Transverse colon (tissue), 4 donors: ENCODE measurements at regions not wholly inside any gene's neighbourhood (a gene's known extent, or its start where the extent isn't known, plus 50 kb on each side); places are given as distances from the start of the nearest gene placed in this dataset.

Experiments
- DNase-seq: peaks from one replicate; pipeline ENCODE4 v3.0.0-alpha.2; 2019
- H3K27ac ChIP-seq, 4 donors: fragments of 200-600 bp; sonication (generic); 2 replicates each; pipeline ENCODE4 v1.5.1; 2016 to 2018; ENCODE audit warnings: inconsistent platforms in 4 of 4
- H3K27me3 ChIP-seq: fragments of 200-600 bp; sonication (generic); 2 replicates; pipeline ENCODE4 v1.5.1; 2017; ENCODE audit warnings: inconsistent platforms
- H3K36me3 ChIP-seq, 4 donors: fragments of 200-600 bp; sonication (generic); 2 replicates each; pipeline ENCODE4 v1.5.1; 2017 to 2019; ENCODE audit warnings: inconsistent platforms in 4 of 4
- H3K4me1 ChIP-seq, 4 donors: fragments of 200-600 bp; sonication (generic); 2 replicates each; pipeline ENCODE4 v1.5.1; 2017 to 2020; ENCODE audit warnings: inconsistent platforms in 4 of 4
- H3K4me3 ChIP-seq, 4 donors: fragments of 200-600 bp; sonication (generic); 1 replicate in 1 of 4; 2 replicates in 3 of 4; pipeline versions ENCODE4 v1.5.1 to v1.6.1; 2017 to 2019; ENCODE audit warnings: inconsistent platforms in 4 of 4
- H3K9me3 ChIP-seq, 2 donors: fragments of 200-600 bp; sonication (generic); 2 replicates each; pipeline ENCODE4 v1.5.1; 2017 to 2019; ENCODE audit warnings: inconsistent platforms in 2 of 2
- CTCF ChIP-seq, 5 experiments: fragments of 200-600 bp in 3 of 5; fragments of 450-650 bp in 2 of 5; sonication (generic) in 3 of 5; IDR thresholded peaks; 1 replicate in 2 of 5; 2 replicates in 3 of 5; pipeline ENCODE4 v1.5.1; 2016 to 2017; ENCODE audit warnings: antibody characterized with exemption in 5 of 5, inconsistent platforms in 3 of 5, mild to moderate bottlenecking in 2 of 5, moderate library complexity in 1 of 5
- EP300 ChIP-seq: sonication (generic); formaldehyde crosslinking; IDR thresholded peaks from one replicate; pipeline ENCODE4 v1.6.1; 2017; ENCODE audit warnings: antibody characterized with exemption, low read depth
- POLR2A ChIP-seq: fragments of 450-650 bp; IDR thresholded peaks from one replicate; pipeline ENCODE4 v1.6.1; 2016; ENCODE audit warnings: antibody characterized with exemption, mild to moderate bottlenecking, moderate library complexity
- POLR2AphosphoS5 ChIP-seq, 3 donors: sonication (generic); formaldehyde crosslinking; IDR thresholded peaks; one replicate each; pipeline ENCODE4 v1.6.1; 2016; ENCODE audit warnings: antibody characterized with exemption in 3 of 3
- WGBS, 2 donors: methylation state at CpG; one replicate each; pipeline ENCODE4 v1.1.5; 2018; ENCODE audit warnings: low coverage in 1 of 2; 5-methylcytosine and 5-hydroxymethylcytosine counted together
- in situ Hi-C, 4 donors: fragments of 200-750 bp; cut with MboI; loops; one replicate each; pipeline versions ENCODE4 v1.15.0 to v1.15.1; 2017; ENCODE audit warnings: low sequenced_read_pairs in 3 of 4, low pct_ligation_motif_present in 1 of 4, low pct_unique_long_range_greater_than_20kb in 1 of 4
- intact Hi-C: fragments of 100-400 bp; cut with DNase I; formaldehyde crosslinking; loops from one replicate; pipeline ENCODE4 v1.15.1; 2023; ENCODE audit warnings: low total_unique reads

- no peak overlapping the region for H3K4me3 ChIP-seq
- 69 to 79% methylated on average over 1 of the region's 1 CpG for WGBS, 2 donors
- TF ChIP-seq CTCF (IDR thresholded peaks at IDR 0.05) = no peak
- TF ChIP-seq POLR2A = no peak
- TF ChIP-seq POLR2AphosphoS5 (IDR thresholded peaks at IDR 0.05) = no peak
- TF ChIP-seq EP300 = no peak
Observed at GRCh38 chr3:84783281-84783680, 175.5 kb upstream of the CADM2 start.

GRCh38 chr3:84789961-84790360, 168.8 kb upstream of the CADM2 start:
- Histone ChIP-seq H3K36me3 (no peaks in the 10 kb centered on the region), H3K4me3 (no peak overlapping the region), H3K27me3 (no peaks in the 10 kb centered on the region), H3K27ac (no peak overlapping the region), H3K9me3 (no peaks in the 10 kb centered on the region), H3K4me1 (no peaks in the 10 kb centered on the region)
- in situ Hi-C loops (no loop called here), intact Hi-C loops (no loop called here)
- no peak for DNase-seq
- 63 to 88% methylated on average over 1 of the region's 1 CpG for WGBS, 2 donors
- TF ChIP-seq POLR2AphosphoS5 (IDR thresholded peaks at IDR 0.05) (no peak), EP300 (no peak), POLR2A (no peak), CTCF (IDR thresholded peaks at IDR 0.05) (no peak)

More at GRCh38 chr3:84783281-84783680, 175.5 kb upstream of the CADM2 start:
- H3K4me1 ChIP-seq = no peaks in the 10 kb centered on the region
- intact Hi-C loops = no loop called here
- no peak for DNase-seq
- in situ Hi-C loops = no loop called here
- no peaks in the 10 kb centered on the region for H3K27me3 ChIP-seq
- H3K36me3 ChIP-seq = no peaks in the 10 kb centered on the region
- no peak overlapping the region for H3K27ac ChIP-seq
- H3K9me3 ChIP-seq = peaks cover 0 to 8% of the 10 kb centered on the region in 2 donors

GRCh38 chr3:84806958-84807357, 151.8 kb upstream of the CADM2 start:
- Histone ChIP-seq H3K9me3 (no peaks in the 10 kb centered on the region), H3K27ac (no peak overlapping the region), H3K4me3 (no peak overlapping the region), H3K27me3 (no peaks in the 10 kb centered on the region), H3K36me3 (no peaks in the 10 kb centered on the region), H3K4me1 (no peaks in the 10 kb centered on the region)
- DNase-seq = no peak
- WGBS, 2 donors = 51 to 63% methylated on average over 3 of the region's 3 CpGs
- in situ Hi-C loops = no loop called here
- intact Hi-C loops = no loop called here
- TF ChIP-seq EP300 = no peak
- TF ChIP-seq POLR2AphosphoS5 (IDR thresholded peaks at IDR 0.05) = no peak
- TF ChIP-seq POLR2A = no peak
- TF ChIP-seq CTCF (IDR thresholded peaks at IDR 0.05) = no peak

GRCh38 chr3:84820126-84820525, 138.7 kb upstream of the CADM2 start:
- H3K27me3 ChIP-seq = no peaks in the 10 kb centered on the region
- no peak overlapping the region for H3K4me3 ChIP-seq
- no peak for TF ChIP-seq EP300
- TF ChIP-seq CTCF (IDR thresholded peaks at IDR 0.05) = no peak
- no peak for TF ChIP-seq POLR2AphosphoS5 (IDR thresholded peaks at IDR 0.05)
- TF ChIP-seq POLR2A = no peak
- WGBS, 2 donors = 50 to 60% methylated on average over 1 to 2 of the region's 2 CpGs
- no peaks in the 10 kb centered on the region for H3K9me3 ChIP-seq
- intact Hi-C loops (no loop called here), in situ Hi-C loops (no loop called here)
- no peaks in the 10 kb centered on the region for H3K4me1 ChIP-seq
- no peaks in the 10 kb centered on the region for H3K36me3 ChIP-seq
- DNase-seq = no peak
- H3K27ac ChIP-seq = no peak overlapping the region
